HepG2 (cell line): ENCODE measurements at regions not wholly inside any gene's neighbourhood (a gene's known extent, or its start where the extent isn't known, plus 50 kb on each side); places are given as distances from the start of the nearest gene placed in this dataset.

Source experiments
- ATAC-seq: fragments of 200-7000 bp; cut with Tn5 transposase; 3 replicates; pipeline ENCODE4 v1.9.1; 2020; ENCODE audit warnings: mild to moderate bottlenecking, moderate library complexity
- BruUV-seq: library from RNA; stranded (reverse); fragments of 400-500 nt; replicated peaks from 2 replicates; lab custom pipeline; 2021; lab: Mats Ljungman, UMichigan
- CTCF ChIA-PET: fragments of 300-600 bp; formaldehyde crosslinking; extraction: SDS; loops from one replicate; lab custom pipeline; 2021; ENCODE audit warnings: low total read pairs, inconsistent platforms, low intra/inter-chr PET ratio; lab: Yijun Ruan, JAX
- POLR2A ChIA-PET: fragments of 350-600 bp; sonication (Branson Sonifier 250); formaldehyde crosslinking; loops from one replicate; lab custom pipeline; 2020; ENCODE audit warnings: antibody characterized with exemption, inconsistent platforms; lab: Yijun Ruan, JAX
- DNase-seq: peaks from one replicate; pipeline ENCODE4 v3.0.0-alpha.2; 2015; ENCODE audit warnings: low spot score
- FAIRE-seq: peaks from 3 replicates; lab custom pipeline; 2011; peaks lifted over from hg19 to GRCh38; lab: Jason Lieb, UNC
- H2AFZ ChIP-seq: one replicate; pipeline ENCODE4 v1.6.1; 2011; ENCODE audit warnings: low read length, inconsistent platforms
- H3K27ac ChIP-seq: fragments of 300-600 bp; 3 replicates; pipeline ENCODE4 v1.8.0; 2011; ENCODE audit warnings: mixed run types, mild to moderate bottlenecking, mixed read lengths, low read length, inconsistent platforms; ENCODE audit not compliant: insufficient read depth; ENCODE audit errors: extremely low read length
- H3K27me3 ChIP-seq, 2 experiments: fragments of 200-600 bp in 1 of 2; 2 replicates in 1 of 2; 3 replicates in 1 of 2; pipeline versions ENCODE4 v1.6.0 to v1.8.0; 2011; ENCODE audit warnings: low read length in 2 of 2, mild to moderate bottlenecking in 2 of 2, moderate library complexity in 2 of 2, inconsistent platforms in 1 of 2; ENCODE audit not compliant: insufficient read depth in 2 of 2, control insufficient read depth in 1 of 2
- H3K36me3 ChIP-seq, 2 experiments: fragments of 200-600 bp in 1 of 2; replicated peaks in 1 of 2; 2 replicates in 1 of 2; 3 replicates in 1 of 2; pipeline versions ENCODE4 v1.5.1 to v1.8.0; 2011; ENCODE audit warnings: low read length in 2 of 2, inconsistent platforms in 1 of 2; ENCODE audit not compliant: insufficient read depth in 2 of 2, control insufficient read depth in 1 of 2
- H3K4me1 ChIP-seq: 2 replicates; pipeline ENCODE4 v1.5.1; 2012; ENCODE audit warnings: low read length, inconsistent platforms; ENCODE audit not compliant: insufficient read depth
- H3K4me2 ChIP-seq: 2 replicates; pipeline ENCODE4 v1.6.0; 2011; ENCODE audit warnings: low read depth, low read length, inconsistent platforms
- H3K4me3 ChIP-seq, 3 experiments: fragments of 200-600 bp in 1 of 3; sonication (generic), shearing (Covaris generic) in 1 of 3; replicated peaks in 1 of 3; 2 replicates each; pipeline ENCODE4 v1.5.1; 2011 to 2016; ENCODE audit warnings: low read length in 3 of 3, inconsistent platforms in 2 of 3, low read depth in 2 of 3, mild to moderate bottlenecking in 2 of 3, control low read depth in 1 of 3, mixed read lengths in 1 of 3; ENCODE audit not compliant: insufficient read depth in 1 of 3
- H3K79me2 ChIP-seq: one replicate; pipeline ENCODE4 v1.6.1; 2011; ENCODE audit warnings: low read length, inconsistent platforms; ENCODE audit not compliant: insufficient read depth
- H3K9ac ChIP-seq: 2 replicates; pipeline ENCODE4 v1.6.0; 2011; ENCODE audit warnings: mild to moderate bottlenecking, low read depth, low read length, inconsistent platforms; ENCODE audit not compliant: insufficient read depth
- H3K9me3 ChIP-seq: 2 replicates; pipeline ENCODE4 v1.5.1; 2012; ENCODE audit warnings: mild to moderate bottlenecking, low read length
- H4K20me1 ChIP-seq: 2 replicates; pipeline ENCODE4 v1.6.0; 2011; ENCODE audit warnings: inconsistent platforms, mild to moderate bottlenecking, low read length, moderate library complexity; ENCODE audit not compliant: insufficient read depth
- BHLHE40 ChIP-seq: IDR thresholded peaks from 2 replicates; pipeline ENCODE4 v1.6.1; 2011; ENCODE audit warnings: low read length, improper control_type of control experiment
- FOSL2 ChIP-seq: sonication (generic); formaldehyde crosslinking; IDR thresholded peaks from 2 replicates; pipeline ENCODE4 v1.4.0; 2020; ENCODE audit warnings: missing genetic modification reagents
- HNF1A ChIP-seq, 2 experiments: sonication (generic) in 1 of 2; formaldehyde crosslinking in 1 of 2; IDR thresholded peaks; 2 replicates each; pipeline versions ENCODE4 v1.4.0 to v1.6.1; 2016 to 2020; ENCODE audit warnings: borderline replicate concordance in 1 of 2, low read depth in 1 of 2, mild to moderate bottlenecking in 1 of 2, missing genetic modification reagents in 1 of 2
- IKZF1 ChIP-seq: fragments of 450-650 bp; IDR thresholded peaks from 2 replicates; pipeline ENCODE4 v1.7.1; 2016
- JDP2 ChIP-seq: sonication (generic); formaldehyde crosslinking; IDR thresholded peaks from 2 replicates; pipeline ENCODE4 v1.8.1; 2022; ENCODE audit warnings: missing genetic modification reagents, borderline replicate concordance
- KAT7 ChIP-seq: IDR thresholded peaks from 2 replicates; pipeline ENCODE4 v1.6.1; 2018; ENCODE audit warnings: borderline replicate concordance, missing compliant biosample characterization
- MEIS1 ChIP-seq: sonication (generic); formaldehyde crosslinking; IDR thresholded peaks from 2 replicates; pipeline ENCODE4 v1.9.0; 2021; ENCODE audit warnings: mild to moderate bottlenecking, missing genetic modification reagents, moderate library complexity, borderline replicate concordance
- PHF8 ChIP-seq: sonication (generic); formaldehyde crosslinking; IDR thresholded peaks from 2 replicates; pipeline ENCODE4 v1.5.0; 2020; ENCODE audit warnings: missing genetic modification reagents
- SYNCRIP ChIP-seq: fragments of 200-400 bp; formaldehyde crosslinking; IDR thresholded peaks from 2 replicates; pipeline ENCODE4 v1.6.1; 2018; ENCODE audit warnings: mild to moderate bottlenecking, low read depth, low read length; ENCODE audit not compliant: insufficient read depth
- TBX3 ChIP-seq: fragments of 450-650 bp; IDR thresholded peaks from 2 replicates; pipeline ENCODE4 v1.6.1; 2017; ENCODE audit warnings: antibody characterized with exemption, mild to moderate bottlenecking, inconsistent platforms, borderline replicate concordance
- ZBTB37 ChIP-seq: sonication (generic); formaldehyde crosslinking; IDR thresholded peaks from 2 replicates; pipeline ENCODE4 v1.4.0; 2020; ENCODE audit warnings: mild to moderate bottlenecking, missing genetic modification reagents
- ZNF253 ChIP-seq: sonication (generic); formaldehyde crosslinking; IDR thresholded peaks from 2 replicates; pipeline ENCODE4 v1.8.0; 2022; ENCODE audit warnings: mild to moderate bottlenecking, missing genetic modification reagents, borderline replicate concordance
- ZNF256 ChIP-seq: sonication (generic); formaldehyde crosslinking; conservative IDR thresholded peaks from 2 replicates; pipeline ENCODE4 v1.4.0; 2020; ENCODE audit warnings: missing genetic modification reagents
- ZNF281 ChIP-seq: sonication (generic); formaldehyde crosslinking; IDR thresholded peaks from 2 replicates; pipeline ENCODE4 v1.4.0; 2020; ENCODE audit warnings: missing genetic modification reagents, borderline replicate concordance
- ZNF44 ChIP-seq: sonication (generic); formaldehyde crosslinking; IDR thresholded peaks from 2 replicates; pipeline ENCODE4 v1.5.1; 2020; ENCODE audit warnings: mild to moderate bottlenecking, missing genetic modification reagents
- ZNF546 ChIP-seq: sonication (generic); formaldehyde crosslinking; conservative IDR thresholded peaks from 2 replicates; pipeline ENCODE4 v1.8.1; 2023; ENCODE audit warnings: mild to moderate bottlenecking, missing genetic modification reagents
- ZNF605 ChIP-seq: sonication (generic); formaldehyde crosslinking; IDR thresholded peaks from 2 replicates; pipeline ENCODE4 v1.8.0; 2022; ENCODE audit warnings: mild to moderate bottlenecking, missing genetic modification reagents
- ZNF790 ChIP-seq: sonication (generic); formaldehyde crosslinking; IDR thresholded peaks from 2 replicates; pipeline ENCODE4 v1.8.0; 2022; ENCODE audit warnings: missing genetic modification reagents, mild to moderate bottlenecking, borderline replicate concordance
- WGBS: methylation state at CpG from one replicate; pipeline ENCODE4 v1.1.6; 2017; ENCODE audit warnings: low lambda C conversion rate; 5-methylcytosine and 5-hydroxymethylcytosine counted together
- in situ Hi-C: cut with HindIII; loops from 2 replicates; pipeline ENCODE4 v1.10.0; 2017; ENCODE audit warnings: low pct_unique_long_range_greater_than_20kb; ENCODE audit not compliant: extremely low pct_ligation_motif_present
- intact Hi-C: fragments of 100-400 bp; cut with micrococcal nuclease; formaldehyde crosslinking; loops from one replicate; pipeline ENCODE4 v1.10.0; 2022; ENCODE audit not compliant: unreplicated experiment

- Histone ChIP-seq H3K27me3 (no peaks in the 10 kb centered on the region; a peak in 2 of 5 replicates), H3K9me3 (no peaks in the 10 kb centered on the region), H2AFZ (no peak overlapping the region), H4K20me1 (no peaks in the 10 kb centered on the region), H3K27ac (no peak overlapping the region), H3K9ac (no peak overlapping the region), H3K79me2 (no peaks in the 10 kb centered on the region), H3K4me1 (peaks cover 37% of the 10 kb centered on the region), H3K4me3 (no peak overlapping the region), H3K4me2 (no peak overlapping the region), H3K36me3 (no peaks in the 10 kb centered on the region)
- DNase-seq (no peak), FAIRE-seq (no peak), ATAC-seq (no peak)
- no TSS peak for BruUV-seq
- TF ChIP-seq ZNF281 (no peak), SYNCRIP (no peak), KAT7 (CRISPR knock-in tag) (no peak), TBX3 (no peak), JDP2 (no peak), ZNF790 (CRISPR knock-in tag) (no peak), ZNF605 (CRISPR knock-in tag) (no peak), PHF8 (CRISPR knock-in tag) (no peak), ZNF253 (no peak), BHLHE40 (no peak), IKZF1 (no peak), ZBTB37 (CRISPR knock-in tag) (no peak), ZNF256 (no peak), MEIS1 (no peak), FOSL2 (CRISPR knock-in tag) (no peak), ZNF44 (CRISPR knock-in tag) (no peak), ZNF546 (CRISPR knock-in tag) (no peak), HNF1A (IDR thresholded peaks at IDR 0.05; ENCODE audit: low read depth) (no peak), HNF1A (CRISPR knock-in tag; IDR thresholded peaks at IDR 0.05; ENCODE audit: borderline replicate concordance) (no peak)
- intact Hi-C loops = no loop called here
- CTCF ChIA-PET = no interaction called here
- POLR2A ChIA-PET = no interaction called here
- WGBS = 98% methylated on average over 2 of the region's 2 CpGs
- in situ Hi-C loops = no loop called here
These were observed 329.7 kb downstream of the NR2F1-AS1 start for GRCh38 chr5:93251347-93251746.
